A549 (cell line): ENCODE measurements at regions not wholly inside any gene's neighbourhood (a gene's known extent, or its start where the extent isn't known, plus 50 kb on each side); places are given as distances from the start of the nearest gene placed in this dataset.

Experiments
- CTCF ChIP-seq: fragments of >200 bp; sonication (Bioruptor Twin); formaldehyde crosslinking; IDR thresholded peaks from 3 replicates; pipeline ENCODE4 v1.5.1; 2016
- EP300 ChIP-seq, 2 experiments: fragments of >200 bp; sonication (Bioruptor Twin); formaldehyde crosslinking; IDR thresholded peaks; 2 replicates in 1 of 2; 3 replicates in 1 of 2; pipeline ENCODE4 v1.6.1; 2016 to 2017
- JUN ChIP-seq, 2 experiments: fragments of >200 bp; sonication (Bioruptor Twin); formaldehyde crosslinking; IDR thresholded peaks; 2 replicates in 1 of 2; 3 replicates in 1 of 2; pipeline ENCODE4 v1.6.1; 2016 to 2017

GRCh38 chr12:90398285-90398836, 556.6 kb downstream of the CCER1 start:
- TF ChIP-seq EP300 (IDR thresholded peaks at IDR 0.05) (no peak), JUN (IDR thresholded peaks at IDR 0.05) (no peak), CTCF (no peak)
